Activated B cell treated with CpG ODN at 0.5 μM for 24 hours (primary cell): ENCODE measurements at regions not wholly inside any gene's neighbourhood (a gene's known extent, or its start where the extent isn't known, plus 50 kb on each side); places are given as distances from the start of the nearest gene placed in this dataset.
"Not testable (repeated sequence)": the region's sequence is repeated elsewhere in the genome, so short reads cannot be mapped to it uniquely, and the experiment has no call there.

ENCODE experiments used
- ATAC-seq: fragments of 200-7000 bp; cut with Tn5 transposase; one replicate; pipeline ENCODE4 v1.10.0; 2021; ENCODE audit warnings: low read depth, mild to moderate bottlenecking, moderate library complexity
- CTCF ChIA-PET: fragments of 350-600 bp; sonication (Branson Sonifier 250); formaldehyde crosslinking; loops from one replicate; lab custom pipeline; 2021; ENCODE audit warnings: antibody characterized with exemption; lab: Charles Lee
- POLR2A ChIA-PET: fragments of 350-600 bp; sonication (Branson Sonifier 250); formaldehyde crosslinking; loops from one replicate; lab custom pipeline; 2021; ENCODE audit warnings: antibody characterized with exemption; lab: Charles Lee
- DNase-seq: peaks from one replicate; pipeline ENCODE4 v3.0.0; 2022
- H3K27ac Mint-ChIP-seq: one replicate; pipeline ENCODE4 v1.8.0; 2020; ENCODE audit warnings: mixed read lengths
- H3K27me3 Mint-ChIP-seq: one replicate; pipeline ENCODE4 v1.8.0; 2021; ENCODE audit warnings: mixed read lengths
- H3K36me3 Mint-ChIP-seq: one replicate; pipeline ENCODE4 v1.8.0; 2021; ENCODE audit warnings: low read depth, mixed read lengths
- H3K4me1 Mint-ChIP-seq: one replicate; pipeline ENCODE4 v1.8.0; 2021; ENCODE audit warnings: mixed read lengths
- H3K4me3 Mint-ChIP-seq: one replicate; pipeline ENCODE4 v1.8.0; 2020; ENCODE audit warnings: mild to moderate bottlenecking, mixed read lengths
- H3K9me3 Mint-ChIP-seq: one replicate; pipeline ENCODE4 v1.8.0; 2020; ENCODE audit warnings: mixed read lengths
- CTCF ChIP-seq: fragments of 200-600 bp; IDR thresholded peaks from one replicate; pipeline ENCODE4 v1.8.0; 2022; ENCODE audit warnings: antibody characterized with exemption, mild to moderate bottlenecking
- intact Hi-C: fragments of 100-400 bp; cut with micrococcal nuclease; formaldehyde crosslinking; loops from one replicate; pipeline ENCODE4 v1.15.1; 2024

GRCh38 chr10:78339251-78339650 is 305.6 kb downstream of the RPS24 start:
- CTCF ChIA-PET: no interaction called here
- ATAC-seq: no peak
- POLR2A ChIA-PET: no interaction called here
- H3K4me3 Mint-ChIP-seq: no peak overlapping the region
- TF ChIP-seq CTCF: no peak
- no peaks in the 10 kb centered on the region for H3K4me1 Mint-ChIP-seq
- intact Hi-C loops: no loop called here
- no peaks in the 10 kb centered on the region for H3K9me3 Mint-ChIP-seq
- DNase-seq: no peak
- H3K36me3 Mint-ChIP-seq: no peaks in the 10 kb centered on the region
- H3K27me3 Mint-ChIP-seq: peaks cover 2% of the 10 kb centered on the region
- H3K27ac Mint-ChIP-seq: no peak overlapping the region

GRCh38 chr10:78341953-78342614 is 308.4 kb downstream of the RPS24 start:
- Mint-ChIP-seq H3K4me1 (no peaks in the 10 kb centered on the region), H3K27ac (no peak overlapping the region), H3K4me3 (no peak overlapping the region), H3K27me3 (peaks cover 4% of the 10 kb centered on the region), H3K36me3 (no peaks in the 10 kb centered on the region), H3K9me3 (no peaks in the 10 kb centered on the region)
- ChIA-PET POLR2A (no interaction called here), CTCF (no interaction called here)
- no peak for TF ChIP-seq CTCF
- no peak for DNase-seq
- intact Hi-C loops: no loop called here
- no peak for ATAC-seq

GRCh38 chr10:78342827-78343653 is 309.4 kb downstream of the RPS24 start:
- Mint-ChIP-seq H3K27me3 (peaks cover 6% of the 10 kb centered on the region), H3K36me3 (no peaks in the 10 kb centered on the region), H3K4me3 (no peak overlapping the region), H3K9me3 (no peaks in the 10 kb centered on the region), H3K4me1 (no peaks in the 10 kb centered on the region), H3K27ac (no peak overlapping the region)
- no peak for ATAC-seq
- no peak for TF ChIP-seq CTCF
- ChIA-PET POLR2A (no interaction called here), CTCF (no interaction called here)
- DNase-seq: no peak
- intact Hi-C loops: no loop called here

GRCh38 chr10:78344257-78344656 is 310.6 kb downstream of the RPS24 start:
- H3K4me3 Mint-ChIP-seq, intact Hi-C loops, CTCF ChIA-PET, H3K27me3 Mint-ChIP-seq, H3K36me3 Mint-ChIP-seq, H3K27ac Mint-ChIP-seq, ATAC-seq, POLR2A ChIA-PET, DNase-seq, H3K4me1 Mint-ChIP-seq, H3K9me3 Mint-ChIP-seq: not testable (repeated sequence)

- CTCF ChIA-PET, H3K27ac Mint-ChIP-seq, ATAC-seq, H3K9me3 Mint-ChIP-seq, H3K4me3 Mint-ChIP-seq, intact Hi-C loops, H3K36me3 Mint-ChIP-seq, H3K4me1 Mint-ChIP-seq, DNase-seq: not testable (repeated sequence)
- H3K27me3 Mint-ChIP-seq: peaks cover 12% of the 10 kb centered on the region
- POLR2A ChIA-PET: interaction anchor here (0.7 kb wide), 1 partner anchor 424 kb away, joined by 8 read pairs; no protein-coding TSS in a partner anchor
Measured at GRCh38 chr10:78345515-78345914, 311.9 kb downstream of the RPS24 start.

GRCh38 chr10:78346721-78347120 is 313.1 kb downstream of the RPS24 start:
- Mint-ChIP-seq H3K4me3 (no peak overlapping the region), H3K27ac (no peak overlapping the region), H3K9me3 (no peaks in the 10 kb centered on the region), H3K27me3 (peaks cover 17% of the 10 kb centered on the region), H3K36me3 (no peaks in the 10 kb centered on the region), H3K4me1 (no peaks in the 10 kb centered on the region)
- intact Hi-C loops: no loop called here
- POLR2A ChIA-PET: no interaction called here
- ATAC-seq: no peak
- CTCF ChIA-PET: no interaction called here
- no peak for TF ChIP-seq CTCF
- DNase-seq: no peak
